Peyer's patch (tissue), 4 donors: ENCODE measurements at regions not wholly inside any gene's neighbourhood (a gene's known extent, or its start where the extent isn't known, plus 50 kb on each side); places are given as distances from the start of the nearest gene placed in this dataset.

Experiments used
- CTCF ChIP-seq, 6 experiments: fragments of 450-650 bp in 4 of 6; fragments of 200-600 bp in 2 of 6; sonication (generic) in 1 of 6; IDR thresholded peaks; one replicate each; pipeline ENCODE4 v1.5.1; 2017 to 2019; ENCODE audit warnings: antibody characterized with exemption in 6 of 6, mild to moderate bottlenecking in 3 of 6, moderate library complexity in 1 of 6
- POLR2A ChIP-seq, 2 donors: fragments of 450-650 bp; IDR thresholded peaks; one replicate each; pipeline ENCODE4 v1.5.1; 2017; ENCODE audit warnings: antibody characterized with exemption in 2 of 2, mild to moderate bottlenecking in 2 of 2, moderate library complexity in 2 of 2

- TF ChIP-seq CTCF (IDR thresholded peaks at IDR 0.05) (no peak), POLR2A (IDR thresholded peaks at IDR 0.05) (no peak)
These were observed 87.4 kb upstream of the TNS3 start for GRCh38 chr7:47669178-47669891.
